ENCODE measurements at regions not wholly inside any gene's neighbourhood (a gene's known extent, or its start where the extent isn't known, plus 50 kb on each side); places are given as distances from the start of the nearest gene placed in this dataset.

DNA sequence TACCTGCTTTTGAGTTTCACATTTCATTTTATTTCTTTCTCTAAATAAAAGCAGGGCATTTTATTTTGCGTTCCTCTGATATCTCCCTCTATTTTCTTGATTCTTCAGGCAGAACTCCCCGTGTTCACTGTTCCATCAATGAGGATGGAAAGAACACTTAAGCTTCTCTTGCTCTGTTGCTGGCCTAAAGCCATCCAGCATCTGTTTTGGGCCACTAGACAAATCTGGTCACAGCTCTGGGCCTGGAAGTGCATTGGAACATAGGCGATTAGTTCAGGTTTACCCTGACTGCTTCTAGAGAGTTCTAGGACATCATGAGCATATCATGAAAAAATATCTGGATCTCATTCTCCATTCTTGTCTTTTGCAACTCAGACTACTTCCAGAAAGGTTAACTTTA, 611.2 kb downstream of the UTRN start:
- H3K9me3 ChIP-seq: no peaks in the 10 kb centered on the region
- H3K4me3 ChIP-seq: no peak overlapping the region
- TF ChIP-seq, protein P1, sequence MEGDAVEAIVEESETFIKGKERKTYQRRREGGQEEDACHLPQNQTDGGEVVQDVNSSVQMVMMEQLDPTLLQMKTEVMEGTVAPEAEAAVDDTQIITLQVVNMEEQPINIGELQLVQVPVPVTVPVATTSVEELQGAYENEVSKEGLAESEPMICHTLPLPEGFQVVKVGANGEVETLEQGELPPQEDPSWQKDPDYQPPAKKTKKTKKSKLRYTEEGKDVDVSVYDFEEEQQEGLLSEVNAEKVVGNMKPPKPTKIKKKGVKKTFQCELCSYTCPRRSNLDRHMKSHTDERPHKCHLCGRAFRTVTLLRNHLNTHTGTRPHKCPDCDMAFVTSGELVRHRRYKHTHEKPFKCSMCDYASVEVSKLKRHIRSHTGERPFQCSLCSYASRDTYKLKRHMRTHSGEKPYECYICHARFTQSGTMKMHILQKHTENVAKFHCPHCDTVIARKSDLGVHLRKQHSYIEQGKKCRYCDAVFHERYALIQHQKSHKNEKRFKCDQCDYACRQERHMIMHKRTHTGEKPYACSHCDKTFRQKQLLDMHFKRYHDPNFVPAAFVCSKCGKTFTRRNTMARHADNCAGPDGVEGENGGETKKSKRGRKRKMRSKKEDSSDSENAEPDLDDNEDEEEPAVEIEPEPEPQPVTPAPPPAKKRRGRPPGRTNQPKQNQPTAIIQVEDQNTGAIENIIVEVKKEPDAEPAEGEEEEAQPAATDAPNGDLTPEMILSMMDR (IDR thresholded peaks at IDR 0.05): no peak
- TF ChIP-seq POLR2A (IDR thresholded peaks at IDR 0.05): no peak
- H3K4me1 ChIP-seq: no peaks in the 10 kb centered on the region
- no peaks in the 10 kb centered on the region for H3K27me3 ChIP-seq
- DNase-seq: no peak
- no peak overlapping the region for H3K27ac ChIP-seq
- no peaks in the 10 kb centered on the region for H3K36me3 ChIP-seq

DNA sequence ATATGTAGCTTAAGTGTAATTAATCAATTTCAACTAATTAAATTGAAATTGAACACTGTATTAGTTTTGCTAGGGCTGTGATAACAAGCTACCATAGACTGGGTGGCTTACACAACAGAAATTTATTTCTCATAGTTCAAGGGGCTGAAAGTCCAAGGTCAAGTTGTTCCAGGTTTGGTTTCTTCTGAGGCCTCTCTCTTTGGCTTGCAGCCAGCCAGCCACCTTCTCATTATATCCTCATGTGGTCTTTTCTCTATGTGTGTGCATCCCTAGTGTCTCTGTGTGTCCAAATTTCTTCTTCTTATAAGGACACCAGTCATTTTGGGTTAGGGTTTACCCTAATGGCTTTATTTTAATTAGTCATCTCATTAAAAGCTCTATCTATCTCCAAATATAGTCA, 611.7 kb downstream of the UTRN start:
- H3K4me3 ChIP-seq: no peak overlapping the region
- H3K36me3 ChIP-seq: no peaks in the 10 kb centered on the region
- no peaks in the 10 kb centered on the region for H3K27me3 ChIP-seq
- DNase-seq: no peak
- no peak overlapping the region for H3K27ac ChIP-seq
- H3K9me3 ChIP-seq: no peaks in the 10 kb centered on the region
- H3K4me1 ChIP-seq: no peaks in the 10 kb centered on the region
- TF ChIP-seq, protein P1 (IDR thresholded peaks at IDR 0.05): no peak
- no peak for TF ChIP-seq POLR2A (IDR thresholded peaks at IDR 0.05)

DNA sequence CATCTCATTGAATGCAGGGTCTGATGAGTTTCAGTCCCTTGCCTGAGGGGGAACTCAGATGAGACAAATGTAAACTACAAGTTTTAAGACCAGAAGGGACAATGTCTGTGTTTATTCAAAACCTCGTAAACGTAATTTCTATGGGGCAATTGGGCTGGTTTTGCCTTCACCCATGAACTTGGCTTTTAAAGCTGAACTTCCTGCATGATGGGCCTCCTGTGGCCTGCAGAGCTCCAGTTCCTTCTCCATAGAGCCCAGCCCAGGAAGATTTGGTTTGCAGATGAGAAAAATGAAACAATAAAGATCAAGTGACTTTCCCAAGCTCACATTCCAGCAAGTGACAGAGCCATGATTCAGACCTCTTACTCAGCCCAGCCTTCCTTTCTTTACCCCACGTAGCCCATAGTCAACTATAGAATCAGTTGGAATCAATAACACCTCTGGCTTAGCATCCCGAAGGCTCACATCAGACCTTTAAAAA, 612.3 kb downstream of the UTRN start:
- TF ChIP-seq POLR2A (IDR thresholded peaks at IDR 0.05): no peak
- TF ChIP-seq, protein P1 (IDR thresholded peaks at IDR 0.05): no peak
- DNase-seq: no peak
- no peaks in the 10 kb centered on the region for H3K4me1 ChIP-seq
- H3K36me3 ChIP-seq: no peaks in the 10 kb centered on the region
- no peak overlapping the region for H3K27ac ChIP-seq
- H3K9me3 ChIP-seq: no peaks in the 10 kb centered on the region
- no peaks in the 10 kb centered on the region for H3K27me3 ChIP-seq
- H3K4me3 ChIP-seq: no peak overlapping the region

DNA sequence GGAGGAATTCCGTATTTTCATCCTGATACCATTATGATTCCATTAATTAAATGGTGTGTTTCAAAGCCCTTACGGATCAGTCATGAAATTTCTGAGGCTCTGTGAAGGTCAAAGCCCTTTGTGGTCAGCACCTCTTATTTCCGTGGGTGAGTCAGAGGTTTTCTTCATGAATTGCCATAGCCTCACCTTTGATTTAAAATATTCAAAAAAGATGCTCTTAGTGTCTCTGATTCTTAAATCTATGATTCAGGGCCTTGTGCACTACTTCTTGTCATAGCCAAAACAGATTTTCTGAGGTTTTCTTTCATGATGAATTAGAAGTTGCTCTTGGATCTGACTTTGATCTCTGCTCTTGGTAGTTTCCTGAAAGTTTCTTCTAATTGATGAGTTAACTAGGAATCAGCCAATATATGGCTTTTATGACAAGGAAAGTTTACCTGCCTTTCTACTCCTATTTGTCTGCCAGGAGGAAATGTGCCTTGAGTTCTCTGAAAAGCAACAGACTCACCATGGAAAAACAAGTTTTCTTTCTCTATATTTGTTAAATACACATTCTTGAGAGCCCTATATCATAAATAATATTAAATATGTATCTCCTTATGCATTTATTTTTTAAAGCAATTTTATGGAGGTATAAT, 613.0 kb downstream of the UTRN start:
- Histone ChIP-seq H3K4me3 (no peak overlapping the region), H3K4me1 (no peaks in the 10 kb centered on the region), H3K9me3 (no peaks in the 10 kb centered on the region), H3K36me3 (no peaks in the 10 kb centered on the region), H3K27ac (no peak overlapping the region), H3K27me3 (no peaks in the 10 kb centered on the region)
- DNase-seq: no peak
- no peak for TF ChIP-seq POLR2A (IDR thresholded peaks at IDR 0.05)
- TF ChIP-seq, protein P1 (IDR thresholded peaks at IDR 0.05): no peak

DNA sequence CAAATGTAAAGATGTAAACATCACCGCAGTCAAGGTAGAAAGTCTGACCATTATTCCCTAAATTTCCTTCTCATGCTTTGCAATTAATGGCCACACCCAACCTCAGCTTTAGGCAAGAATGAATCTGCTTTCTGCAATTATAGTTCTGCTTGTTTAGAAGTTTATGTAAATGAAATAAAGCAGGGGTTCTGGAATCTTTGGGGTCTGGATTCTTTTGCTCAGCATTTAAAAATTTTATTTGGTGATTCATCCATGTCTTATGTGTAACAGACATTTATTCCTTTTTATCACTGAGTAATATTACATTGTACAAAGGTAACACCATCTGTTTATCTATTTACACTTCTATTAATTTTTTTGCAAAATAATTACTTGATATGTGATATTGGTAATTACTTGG, 613.6 kb downstream of the UTRN start:
- H3K4me3 ChIP-seq: no peak overlapping the region
- no peaks in the 10 kb centered on the region for H3K9me3 ChIP-seq
- TF ChIP-seq, protein P1 (IDR thresholded peaks at IDR 0.05): no peak
- TF ChIP-seq POLR2A (IDR thresholded peaks at IDR 0.05): no peak
- H3K4me1 ChIP-seq: no peaks in the 10 kb centered on the region
- H3K36me3 ChIP-seq: no peaks in the 10 kb centered on the region
- H3K27ac ChIP-seq: no peak overlapping the region
- H3K27me3 ChIP-seq: no peaks in the 10 kb centered on the region
- DNase-seq: no peak

DNA sequence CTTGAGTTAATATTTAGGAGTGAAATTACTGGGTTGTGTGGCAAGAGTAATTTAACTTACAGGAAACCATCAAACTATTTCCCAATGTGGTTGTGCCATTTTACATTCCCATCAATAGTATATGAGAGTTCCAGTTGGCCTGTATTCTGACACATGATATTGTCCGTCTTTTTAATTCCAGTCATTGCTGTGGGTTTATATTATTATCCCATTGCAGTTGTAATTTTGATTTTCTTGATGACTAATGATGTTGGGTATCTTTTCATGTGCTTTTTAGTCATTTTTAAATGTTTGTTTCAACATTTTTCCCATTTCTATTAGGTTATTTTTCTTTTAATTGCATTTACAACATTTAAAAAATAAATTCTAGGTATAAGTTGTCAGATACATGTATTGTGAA, 614.0 kb downstream of the UTRN start:
- TF ChIP-seq POLR2A (IDR thresholded peaks at IDR 0.05): no peak
- TF ChIP-seq, protein P1 (IDR thresholded peaks at IDR 0.05): no peak
- no peak for DNase-seq
- no peaks in the 10 kb centered on the region for H3K9me3 ChIP-seq
- H3K36me3 ChIP-seq: no peaks in the 10 kb centered on the region
- no peak overlapping the region for H3K27ac ChIP-seq
- no peak overlapping the region for H3K4me3 ChIP-seq
- no peaks in the 10 kb centered on the region for H3K4me1 ChIP-seq
- H3K27me3 ChIP-seq: no peaks in the 10 kb centered on the region

Measured in Peyer's patch (tissue), 4 donors.